ENCODE measurements at regions not wholly inside any gene's neighbourhood (a gene's known extent, or its start where the extent isn't known, plus 50 kb on each side); places are given as distances from the start of the nearest gene placed in this dataset.
A peak's percentile ranks its signal among the peaks of the same experiment; 100 is the strongest.
"Not testable (repeated sequence)": the region's sequence is repeated elsewhere in the genome, so short reads cannot be mapped to it uniquely, and the experiment has no call there.

GRCh38 chr3:177694951-177695350 lies 497.7 kb upstream of the TBL1XR1 start:
- Histone ChIP-seq H3K36me3 (no peaks in the 10 kb centered on the region), H3K9me3 (no peaks in the 10 kb centered on the region), H3K4me1 (no peaks in the 10 kb centered on the region), H3K27me3 (no peaks in the 10 kb centered on the region), H3K27ac (no peak overlapping the region), H3K4me3 (replicated peaks in 1 of 3) (no peak overlapping the region)
- TF ChIP-seq, protein P1, sequence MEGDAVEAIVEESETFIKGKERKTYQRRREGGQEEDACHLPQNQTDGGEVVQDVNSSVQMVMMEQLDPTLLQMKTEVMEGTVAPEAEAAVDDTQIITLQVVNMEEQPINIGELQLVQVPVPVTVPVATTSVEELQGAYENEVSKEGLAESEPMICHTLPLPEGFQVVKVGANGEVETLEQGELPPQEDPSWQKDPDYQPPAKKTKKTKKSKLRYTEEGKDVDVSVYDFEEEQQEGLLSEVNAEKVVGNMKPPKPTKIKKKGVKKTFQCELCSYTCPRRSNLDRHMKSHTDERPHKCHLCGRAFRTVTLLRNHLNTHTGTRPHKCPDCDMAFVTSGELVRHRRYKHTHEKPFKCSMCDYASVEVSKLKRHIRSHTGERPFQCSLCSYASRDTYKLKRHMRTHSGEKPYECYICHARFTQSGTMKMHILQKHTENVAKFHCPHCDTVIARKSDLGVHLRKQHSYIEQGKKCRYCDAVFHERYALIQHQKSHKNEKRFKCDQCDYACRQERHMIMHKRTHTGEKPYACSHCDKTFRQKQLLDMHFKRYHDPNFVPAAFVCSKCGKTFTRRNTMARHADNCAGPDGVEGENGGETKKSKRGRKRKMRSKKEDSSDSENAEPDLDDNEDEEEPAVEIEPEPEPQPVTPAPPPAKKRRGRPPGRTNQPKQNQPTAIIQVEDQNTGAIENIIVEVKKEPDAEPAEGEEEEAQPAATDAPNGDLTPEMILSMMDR (IDR thresholded peaks at IDR 0.05), result no peak
- no peak for TF ChIP-seq POLR2A (IDR thresholded peaks at IDR 0.05)
- WGBS, 2 donors, result 84 to 87% methylated on average over 1 of the region's 1 CpG
- intact Hi-C loops (cut with DNase I), result no loop called here
- DNase-seq, result no peak

DNA sequence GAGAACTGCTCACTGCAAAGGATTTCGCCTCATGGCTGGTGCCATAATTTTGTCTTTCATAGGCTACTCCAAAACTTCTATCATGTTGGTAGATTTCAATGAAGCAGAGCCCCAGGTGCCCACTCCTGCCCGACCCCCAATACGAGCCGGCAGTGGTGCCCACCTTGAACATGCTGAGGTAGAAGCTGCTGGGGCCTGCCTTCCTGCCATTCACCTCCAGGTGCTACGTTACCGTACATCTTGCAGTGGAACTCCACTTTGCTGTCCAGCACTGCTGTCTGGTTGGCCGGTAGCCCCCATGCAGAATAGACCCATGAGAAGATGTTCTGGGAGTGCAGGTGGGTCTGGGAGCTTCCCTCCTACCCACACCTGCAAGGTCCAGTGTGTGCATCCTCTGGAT lies 502.8 kb upstream of the TBL1XR1 start:
- Histone ChIP-seq H3K4me3 (replicated peaks in 1 of 3) (no peak overlapping the region), H3K9me3 (no peaks in the 10 kb centered on the region), H3K36me3 (no peaks in the 10 kb centered on the region), H3K4me1 (peaks cover 0 to 2% of the 10 kb centered on the region in 2 donors), H3K27ac (no peak overlapping the region), H3K27me3 (no peaks in the 10 kb centered on the region)
- TF ChIP-seq, protein P1 (IDR thresholded peaks at IDR 0.05), result no peak
- no peak for TF ChIP-seq POLR2A (IDR thresholded peaks at IDR 0.05)
- 97 to 98% methylated on average over 7 of the region's 7 CpGs for WGBS, 2 donors
- DNase-seq, result no peak
- intact Hi-C loops (cut with DNase I), result no loop called here

DNA sequence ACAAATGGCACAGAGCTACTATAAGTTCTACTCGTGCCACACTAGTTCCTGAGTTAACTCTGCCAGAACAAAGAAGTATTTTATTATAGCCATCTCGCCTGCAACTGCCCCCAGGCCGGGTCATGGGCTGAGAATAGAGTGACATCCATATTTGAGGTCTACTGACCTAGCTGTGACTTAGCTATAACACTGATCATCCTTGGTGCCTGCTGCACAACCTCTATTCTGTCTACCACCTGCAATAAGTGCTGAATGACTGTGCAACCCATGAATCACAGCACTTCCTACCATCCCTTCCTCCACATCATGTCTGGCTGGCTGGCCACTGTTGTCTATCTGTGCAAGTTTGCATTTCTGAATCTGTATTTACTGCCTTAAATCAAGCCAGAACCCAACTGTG lies 506.5 kb upstream of the TBL1XR1 start:
- H3K4me3 ChIP-seq (replicated peaks in 1 of 3), result no peak overlapping the region
- no peaks in the 10 kb centered on the region for H3K36me3 ChIP-seq
- no peaks in the 10 kb centered on the region for H3K9me3 ChIP-seq
- TF ChIP-seq, protein P1 (IDR thresholded peaks at IDR 0.05), result no peak
- TF ChIP-seq POLR2A (IDR thresholded peaks at IDR 0.05), result no peak
- intact Hi-C loops (cut with DNase I), result no loop called here
- H3K27ac ChIP-seq, result no peak overlapping the region
- 91 to 98% methylated on average over 3 of the region's 3 CpGs for WGBS, 2 donors
- H3K4me1 ChIP-seq, result peaks cover 4 to 15% of the 10 kb centered on the region in 2 donors
- no peak for DNase-seq
- no peaks in the 10 kb centered on the region for H3K27me3 ChIP-seq

DNA sequence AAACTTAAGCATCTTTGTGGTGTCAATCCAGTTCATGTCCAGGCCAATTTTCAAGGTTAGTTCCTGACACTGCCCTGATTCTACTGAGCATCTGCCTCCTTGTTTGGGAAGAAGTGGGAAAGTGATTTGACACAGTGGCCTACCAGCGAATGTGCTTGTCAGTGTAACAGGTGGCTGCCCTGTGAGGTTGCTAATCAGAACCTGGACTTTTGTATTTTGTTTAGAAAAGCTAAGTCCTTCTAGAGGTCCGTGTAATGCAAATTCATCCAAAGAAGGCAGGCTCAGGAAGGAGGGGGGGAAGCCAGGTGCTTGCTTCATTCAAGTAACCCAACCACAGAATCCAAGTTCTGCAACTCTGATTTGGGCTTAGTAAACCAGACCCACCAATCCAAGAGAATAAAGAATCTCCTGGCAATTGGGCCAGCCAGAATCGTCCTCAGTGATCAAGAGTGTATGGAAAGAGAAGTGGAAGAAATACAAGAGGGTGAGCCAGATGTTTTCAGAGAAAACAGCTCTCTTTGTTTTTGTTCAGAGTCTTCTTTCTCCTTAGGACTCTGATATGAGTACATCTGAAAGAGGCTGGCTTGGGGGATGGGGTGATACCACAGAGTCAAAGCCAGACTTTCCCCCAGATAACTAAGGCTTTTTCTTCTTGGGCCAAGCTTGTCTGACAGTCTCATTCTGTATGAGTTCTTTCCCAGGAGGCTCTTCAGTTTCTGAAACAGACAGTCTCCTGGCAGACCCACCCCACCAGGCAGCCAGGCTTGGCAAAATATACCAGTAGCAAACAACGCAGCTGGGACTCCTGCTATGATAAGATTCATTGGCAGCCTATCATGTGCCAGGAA lies 508.9 kb upstream of the TBL1XR1 start:
- Histone ChIP-seq H3K4me3 (replicated peaks in 1 of 3) (no peak overlapping the region), H3K36me3 (no peaks in the 10 kb centered on the region), H3K9me3 (no peaks in the 10 kb centered on the region), H3K27me3 (no peaks in the 10 kb centered on the region), H3K27ac (peak overlapping the region; percentile 10 to 53 (median 35)), H3K4me1 (peaks cover 4 to 18% of the 10 kb centered on the region in 2 donors)
- peak; percentile 36 to 48 for DNase-seq
- WGBS, 2 donors, result 19 to 24% methylated on average over 4 of the region's 4 CpGs
- TF ChIP-seq, protein P1 (IDR thresholded peaks at IDR 0.05), result no peak
- intact Hi-C loops (cut with DNase I), result no loop called here

DNA sequence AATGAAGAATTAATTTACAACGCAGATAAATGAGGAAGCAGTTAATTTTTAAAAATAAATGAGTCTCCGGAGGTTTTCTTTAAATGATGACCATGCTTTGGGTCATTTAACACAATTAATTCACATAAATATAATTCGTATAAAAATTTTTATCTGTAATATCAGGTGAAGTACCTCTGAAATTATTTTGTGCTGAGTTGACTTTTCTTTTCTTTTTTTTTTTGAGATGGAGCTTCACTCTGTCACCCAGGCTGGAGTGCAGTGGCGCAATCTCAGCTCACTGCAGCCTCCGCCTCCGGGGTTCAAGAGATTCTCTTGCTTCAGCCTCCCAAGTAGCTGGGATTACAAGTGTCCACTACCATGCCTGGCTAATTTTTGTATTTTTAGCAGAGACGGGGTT lies 512.2 kb upstream of the TBL1XR1 start:
- H3K36me3 ChIP-seq; H3K27me3 ChIP-seq; H3K4me3 ChIP-seq (replicated peaks in 1 of 3); H3K9me3 ChIP-seq; H3K27ac ChIP-seq; intact Hi-C loops (cut with DNase I); DNase-seq: not testable (repeated sequence)
- peaks cover 4 to 18% of the 10 kb centered on the region in 2 donors for H3K4me1 ChIP-seq
- 85 to 92% methylated on average over 7 of the region's 7 CpGs for WGBS, 2 donors

All from thyroid gland (tissue), 4 donors.